Esophagus muscularis mucosa (tissue), 4 donors: ENCODE measurements at regions not wholly inside any gene's neighbourhood (a gene's known extent, or its start where the extent isn't known, plus 50 kb on each side); places are given as distances from the start of the nearest gene placed in this dataset.

Experiments used
- DNase-seq: peaks from one replicate; pipeline ENCODE4 v3.0.0-alpha.2; 2017; ENCODE audit errors: extremely low spot score
- H3K27ac ChIP-seq, 4 donors: fragments of 200-600 bp; sonication (generic); replicated peaks in 1 of 4; 1 replicate in 3 of 4; 2 replicates in 1 of 4; pipeline ENCODE4 v1.5.1; 2016 to 2019; ENCODE audit warnings: mild to moderate bottlenecking in 1 of 4
- H3K27me3 ChIP-seq, 4 donors: fragments of 200-600 bp; sonication (generic); one replicate each; pipeline versions ENCODE4 v1.5.1 to v1.6.0; 2016 to 2019
- H3K36me3 ChIP-seq, 4 donors: fragments of 200-600 bp; sonication (generic); one replicate each; pipeline ENCODE4 v1.5.1; 2016 to 2019
- H3K4me1 ChIP-seq, 4 donors: fragments of 200-600 bp; sonication (generic); one replicate each; pipeline ENCODE4 v1.5.1; 2016 to 2019
- H3K4me3 ChIP-seq, 4 donors: fragments of 200-600 bp; sonication (generic); 1 replicate in 2 of 4; 2 replicates in 2 of 4; pipeline ENCODE4 v1.5.1; 2016 to 2019; ENCODE audit warnings: mild to moderate bottlenecking in 4 of 4, moderate library complexity in 1 of 4
- H3K9me3 ChIP-seq, 4 donors: fragments of 200-600 bp; sonication (generic); 1 replicate in 3 of 4; 2 replicates in 1 of 4; pipeline ENCODE4 v1.5.1; 2016 to 2019
- CTCF ChIP-seq, 3 experiments: fragments of 200-600 bp in 2 of 3; fragments of 450-650 bp in 1 of 3; sonication (generic) in 2 of 3; IDR thresholded peaks; one replicate each; pipeline ENCODE4 v1.5.1; 2017 to 2019; ENCODE audit warnings: antibody characterized with exemption in 3 of 3, mild to moderate bottlenecking in 2 of 3, moderate library complexity in 1 of 3
- EP300 ChIP-seq: sonication (generic); formaldehyde crosslinking; IDR thresholded peaks from one replicate; pipeline ENCODE4 v1.6.1; 2017; ENCODE audit warnings: antibody characterized with exemption
- POLR2A ChIP-seq: fragments of 450-650 bp; IDR thresholded peaks from one replicate; pipeline ENCODE4 v1.6.1; 2017; ENCODE audit warnings: antibody characterized with exemption, moderate library complexity, mild to moderate bottlenecking, low read depth
- POLR2AphosphoS5 ChIP-seq, 2 donors: sonication (generic); formaldehyde crosslinking; IDR thresholded peaks; one replicate each; pipeline ENCODE4 v1.6.1; 2017; ENCODE audit warnings: antibody characterized with exemption in 2 of 2
- WGBS: methylation state at CpG from one replicate; pipeline ENCODE4 v1.1.5; 2018; 5-methylcytosine and 5-hydroxymethylcytosine counted together
- intact Hi-C: fragments of 100-400 bp; cut with DNase I; formaldehyde crosslinking; loops from one replicate; pipeline ENCODE4 v1.15.1; 2023

- Histone ChIP-seq H3K9me3 (no peaks in the 10 kb centered on the region), H3K36me3 (no peaks in the 10 kb centered on the region), H3K4me1 (no peaks in the 10 kb centered on the region), H3K27ac (no peak overlapping the region), H3K27me3 (no peaks in the 10 kb centered on the region), H3K4me3 (no peak overlapping the region)
- no peak for DNase-seq
- intact Hi-C loops: no loop called here
- 86% methylated on average over 17 of the region's 17 CpGs for WGBS
- TF ChIP-seq CTCF (IDR thresholded peaks at IDR 0.05): no peak
- no peak for TF ChIP-seq POLR2A
- no peak for TF ChIP-seq POLR2AphosphoS5 (IDR thresholded peaks at IDR 0.05)
Measured at GRCh38 chr20:61109221-61109805, 142.7 kb upstream of the CDH4 start.

GRCh38 chr20:61112515-61112914 lies 139.5 kb upstream of the CDH4 start:
- Histone ChIP-seq H3K4me3 (no peak overlapping the region), H3K4me1 (peaks cover 10 to 29% (median 23%) of the 10 kb centered on the region in 4 donors), H3K27me3 (no peaks in the 10 kb centered on the region), H3K36me3 (no peaks in the 10 kb centered on the region), H3K27ac (no peak overlapping the region), H3K9me3 (no peaks in the 10 kb centered on the region)
- DNase-seq: no peak
- WGBS: 67% methylated on average over 3 of the region's 4 CpGs
- intact Hi-C loops: no loop called here
- TF ChIP-seq POLR2A (no peak), CTCF (IDR thresholded peaks at IDR 0.05) (no peak), EP300 (no peak), POLR2AphosphoS5 (IDR thresholded peaks at IDR 0.05) (no peak)

- no peak for DNase-seq
- H3K9me3 ChIP-seq: no peaks in the 10 kb centered on the region
- intact Hi-C loops: no loop called here
- no peaks in the 10 kb centered on the region for H3K36me3 ChIP-seq
- no peak overlapping the region for H3K4me3 ChIP-seq
- WGBS: 83% methylated on average over 8 of the region's 8 CpGs
- no peaks in the 10 kb centered on the region for H3K27me3 ChIP-seq
- peaks cover 10 to 32% (median 25%) of the 10 kb centered on the region in 4 donors for H3K4me1 ChIP-seq
- TF ChIP-seq POLR2AphosphoS5 (IDR thresholded peaks at IDR 0.05): no peak
- TF ChIP-seq POLR2A: no peak
- no peak for TF ChIP-seq EP300
- TF ChIP-seq CTCF (IDR thresholded peaks at IDR 0.05): no peak
- H3K27ac ChIP-seq: no peak overlapping the region
Measured at GRCh38 chr20:61113731-61114130, 138.3 kb upstream of the CDH4 start.

GRCh38 chr20:61114493-61115175 lies 137.4 kb upstream of the CDH4 start:
- TF ChIP-seq CTCF (IDR thresholded peaks at IDR 0.05): no peak
- TF ChIP-seq POLR2A: no peak
- TF ChIP-seq POLR2AphosphoS5 (IDR thresholded peaks at IDR 0.05): no peak
- no peak for TF ChIP-seq EP300
- H3K36me3 ChIP-seq: no peaks in the 10 kb centered on the region
- intact Hi-C loops: no loop called here
- DNase-seq: no peak
- no peaks in the 10 kb centered on the region for H3K27me3 ChIP-seq
- no peaks in the 10 kb centered on the region for H3K9me3 ChIP-seq
- H3K4me1 ChIP-seq: peaks cover 10 to 32% (median 25%) of the 10 kb centered on the region in 4 donors
- 91% methylated on average over 18 of the region's 18 CpGs for WGBS
- H3K27ac ChIP-seq: peak overlapping the region in 3 of 4 donors; percentile 52 to 76 (median 68)
- H3K4me3 ChIP-seq: no peak overlapping the region
